NT2/D1 (cell line): ENCODE measurements at regions not wholly inside any gene's neighbourhood (a gene's known extent, or its start where the extent isn't known, plus 50 kb on each side); places are given as distances from the start of the nearest gene placed in this dataset.
"Not testable (repeated sequence)": the region's sequence is repeated elsewhere in the genome, so short reads cannot be mapped to it uniquely, and the experiment has no call there.

Experiments
- SUZ12 ChIP-seq: IDR thresholded peaks from 2 replicates; pipeline ENCODE4 v1.6.1; 2011; ENCODE audit not compliant: insufficient read length, insufficient read depth; ENCODE audit errors: extremely low read depth
- YY1 ChIP-seq: IDR thresholded peaks from 2 replicates; pipeline ENCODE4 v1.6.1; 2011; ENCODE audit not compliant: insufficient read length, insufficient read depth
- ZNF274 ChIP-seq: IDR thresholded peaks from 2 replicates; pipeline ENCODE4 v1.6.1; 2011; ENCODE audit warnings: mild to moderate bottlenecking, low read depth, low read length

- not testable (repeated sequence) for TF ChIP-seq ZNF274, YY1, SUZ12
Observed at GRCh38 chr9:67195357-67195756, 203.0 kb upstream of the SPATA31A3 start.
